ENCODE measurements at regions not wholly inside any gene's neighbourhood (a gene's known extent, or its start where the extent isn't known, plus 50 kb on each side); places are given as distances from the start of the nearest gene placed in this dataset.

- no peak for TF ChIP-seq EZH2 (IDR thresholded peaks at IDR 0.05; ENCODE audit: borderline replicate concordance, low read length)
- TF ChIP-seq, protein P1, sequence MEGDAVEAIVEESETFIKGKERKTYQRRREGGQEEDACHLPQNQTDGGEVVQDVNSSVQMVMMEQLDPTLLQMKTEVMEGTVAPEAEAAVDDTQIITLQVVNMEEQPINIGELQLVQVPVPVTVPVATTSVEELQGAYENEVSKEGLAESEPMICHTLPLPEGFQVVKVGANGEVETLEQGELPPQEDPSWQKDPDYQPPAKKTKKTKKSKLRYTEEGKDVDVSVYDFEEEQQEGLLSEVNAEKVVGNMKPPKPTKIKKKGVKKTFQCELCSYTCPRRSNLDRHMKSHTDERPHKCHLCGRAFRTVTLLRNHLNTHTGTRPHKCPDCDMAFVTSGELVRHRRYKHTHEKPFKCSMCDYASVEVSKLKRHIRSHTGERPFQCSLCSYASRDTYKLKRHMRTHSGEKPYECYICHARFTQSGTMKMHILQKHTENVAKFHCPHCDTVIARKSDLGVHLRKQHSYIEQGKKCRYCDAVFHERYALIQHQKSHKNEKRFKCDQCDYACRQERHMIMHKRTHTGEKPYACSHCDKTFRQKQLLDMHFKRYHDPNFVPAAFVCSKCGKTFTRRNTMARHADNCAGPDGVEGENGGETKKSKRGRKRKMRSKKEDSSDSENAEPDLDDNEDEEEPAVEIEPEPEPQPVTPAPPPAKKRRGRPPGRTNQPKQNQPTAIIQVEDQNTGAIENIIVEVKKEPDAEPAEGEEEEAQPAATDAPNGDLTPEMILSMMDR (conservative IDR thresholded peaks at IDR 0.05 in 1 of 2, IDR thresholded peaks at IDR 0.05 in 1 of 2; ENCODE audit: extremely low read depth in 1 of 2, insufficient read depth in 1 of 2, low read depth in 1 of 2, low read length in 2 of 2), result no peak
Measured at GRCh38 chrX:88424071-88424470, 323.0 kb upstream of the CPXCR1 start.
